Activated CD8-positive, alpha-beta T cell treated with anti-CD3 and anti-CD28 coated beads for 36 hours (primary cell): ENCODE measurements at regions not wholly inside any gene's neighbourhood (a gene's known extent, or its start where the extent isn't known, plus 50 kb on each side); places are given as distances from the start of the nearest gene placed in this dataset.

Experiments
- ATAC-seq: fragments of 200-7000 bp; cut with Tn5 transposase; one replicate; pipeline ENCODE4 v1.10.0; 2021; ENCODE audit warnings: mild to moderate bottlenecking, moderate library complexity
- CTCF ChIA-PET: fragments of 350-600 bp; sonication (Branson Sonifier 250); formaldehyde crosslinking; loops from one replicate; lab custom pipeline; 2021; ENCODE audit warnings: antibody characterized with exemption; lab: Charles Lee
- POLR2A ChIA-PET: fragments of 350-600 bp; sonication (Branson Sonifier 250); formaldehyde crosslinking; loops from one replicate; lab custom pipeline; 2021; ENCODE audit warnings: antibody characterized with exemption; lab: Charles Lee
- DNase-seq: peaks from one replicate; pipeline ENCODE4 v3.0.0-alpha.2; 2020
- H3K27ac Mint-ChIP-seq: one replicate; pipeline ENCODE4 v1.8.0; 2021; ENCODE audit warnings: mild to moderate bottlenecking, mixed read lengths
- H3K27me3 Mint-ChIP-seq: one replicate; pipeline ENCODE4 v1.8.0; 2021; ENCODE audit warnings: mixed read lengths
- H3K36me3 Mint-ChIP-seq: one replicate; pipeline ENCODE4 v1.8.0; 2021; ENCODE audit warnings: low read depth, mixed read lengths
- H3K4me1 Mint-ChIP-seq: one replicate; pipeline ENCODE4 v1.8.0; 2021; ENCODE audit warnings: low read depth, mixed read lengths
- H3K4me3 Mint-ChIP-seq: one replicate; pipeline ENCODE4 v1.8.0; 2021; ENCODE audit warnings: mild to moderate bottlenecking, moderate library complexity, mixed read lengths
- H3K9me3 Mint-ChIP-seq: one replicate; pipeline ENCODE4 v1.8.0; 2021; ENCODE audit warnings: mixed read lengths
- intact Hi-C: fragments of 100-400 bp; cut with micrococcal nuclease; formaldehyde crosslinking; loops from one replicate; pipeline ENCODE4 v1.10.0; 2022
- TF ChIP-seq, protein P1 (sequence below): fragments of 200-600 bp; IDR thresholded peaks from one replicate; pipeline ENCODE4 v1.8.0; 2022; ENCODE audit warnings: antibody characterized with exemption, mild to moderate bottlenecking

DNA sequence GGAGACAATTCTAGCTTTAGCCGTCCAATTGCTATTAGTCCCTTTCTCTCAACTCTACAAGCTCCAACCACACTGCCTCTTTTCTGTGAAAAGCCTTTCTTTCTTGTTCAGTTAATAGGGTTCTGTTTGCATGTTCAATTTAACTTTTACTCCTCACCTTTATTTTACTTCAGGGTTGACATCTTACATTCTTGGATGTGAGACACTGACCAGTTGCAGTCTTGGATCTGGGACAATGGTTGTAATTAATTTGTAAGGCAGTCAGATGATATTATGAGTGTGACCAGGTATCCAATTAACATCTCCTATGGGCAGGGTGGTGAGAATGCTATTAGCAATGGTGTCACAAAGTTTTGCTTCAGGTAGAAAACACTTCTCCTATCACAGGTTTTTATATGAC lies 774.5 kb downstream of the TLR4 start:
- intact Hi-C loops: no loop called here
- POLR2A ChIA-PET: no interaction called here

DNA sequence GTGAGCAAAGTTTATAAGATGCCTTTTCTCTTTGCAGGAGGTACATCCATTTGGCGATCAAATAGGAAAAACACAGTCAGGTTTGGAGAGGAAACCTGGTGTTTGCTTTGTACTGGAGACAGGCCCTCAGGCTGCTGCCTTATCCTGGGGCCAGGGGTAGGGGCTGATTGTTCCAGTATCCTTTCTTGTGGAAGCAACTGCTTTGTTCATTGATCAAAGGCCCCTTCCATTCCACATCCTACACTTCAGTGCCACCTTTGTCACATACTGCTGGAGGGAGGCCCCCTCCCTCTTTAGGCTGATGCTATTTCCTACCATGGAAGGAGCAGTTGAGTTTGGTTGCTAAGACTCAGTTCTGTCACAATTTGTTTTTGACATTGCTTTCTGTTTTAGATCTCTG lies 778.1 kb downstream of the TLR4 start:
- no peaks in the 10 kb centered on the region for H3K36me3 Mint-ChIP-seq
- TF ChIP-seq, protein P1, sequence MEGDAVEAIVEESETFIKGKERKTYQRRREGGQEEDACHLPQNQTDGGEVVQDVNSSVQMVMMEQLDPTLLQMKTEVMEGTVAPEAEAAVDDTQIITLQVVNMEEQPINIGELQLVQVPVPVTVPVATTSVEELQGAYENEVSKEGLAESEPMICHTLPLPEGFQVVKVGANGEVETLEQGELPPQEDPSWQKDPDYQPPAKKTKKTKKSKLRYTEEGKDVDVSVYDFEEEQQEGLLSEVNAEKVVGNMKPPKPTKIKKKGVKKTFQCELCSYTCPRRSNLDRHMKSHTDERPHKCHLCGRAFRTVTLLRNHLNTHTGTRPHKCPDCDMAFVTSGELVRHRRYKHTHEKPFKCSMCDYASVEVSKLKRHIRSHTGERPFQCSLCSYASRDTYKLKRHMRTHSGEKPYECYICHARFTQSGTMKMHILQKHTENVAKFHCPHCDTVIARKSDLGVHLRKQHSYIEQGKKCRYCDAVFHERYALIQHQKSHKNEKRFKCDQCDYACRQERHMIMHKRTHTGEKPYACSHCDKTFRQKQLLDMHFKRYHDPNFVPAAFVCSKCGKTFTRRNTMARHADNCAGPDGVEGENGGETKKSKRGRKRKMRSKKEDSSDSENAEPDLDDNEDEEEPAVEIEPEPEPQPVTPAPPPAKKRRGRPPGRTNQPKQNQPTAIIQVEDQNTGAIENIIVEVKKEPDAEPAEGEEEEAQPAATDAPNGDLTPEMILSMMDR: no peak
- CTCF ChIA-PET: no interaction called here
- no peak overlapping the region for H3K27ac Mint-ChIP-seq
- DNase-seq (no peak), ATAC-seq (no peak)
- POLR2A ChIA-PET: no interaction called here
- intact Hi-C loops: no loop called here
- no peaks in the 10 kb centered on the region for H3K27me3 Mint-ChIP-seq
- no peaks in the 10 kb centered on the region for H3K9me3 Mint-ChIP-seq
- no peaks in the 10 kb centered on the region for H3K4me1 Mint-ChIP-seq
- H3K4me3 Mint-ChIP-seq: no peak overlapping the region

More for the DNA sequence above, 774.5 kb downstream of the TLR4 start:
- CTCF ChIA-PET: no interaction called here
- Mint-ChIP-seq H3K9me3 (no peaks in the 10 kb centered on the region), H3K4me1 (no peaks in the 10 kb centered on the region), H3K4me3 (no peak overlapping the region), H3K27me3 (no peaks in the 10 kb centered on the region), H3K36me3 (no peaks in the 10 kb centered on the region), H3K27ac (no peak overlapping the region)
- TF ChIP-seq, protein P1: no peak
- no peak for DNase-seq
- ATAC-seq: no peak

DNA sequence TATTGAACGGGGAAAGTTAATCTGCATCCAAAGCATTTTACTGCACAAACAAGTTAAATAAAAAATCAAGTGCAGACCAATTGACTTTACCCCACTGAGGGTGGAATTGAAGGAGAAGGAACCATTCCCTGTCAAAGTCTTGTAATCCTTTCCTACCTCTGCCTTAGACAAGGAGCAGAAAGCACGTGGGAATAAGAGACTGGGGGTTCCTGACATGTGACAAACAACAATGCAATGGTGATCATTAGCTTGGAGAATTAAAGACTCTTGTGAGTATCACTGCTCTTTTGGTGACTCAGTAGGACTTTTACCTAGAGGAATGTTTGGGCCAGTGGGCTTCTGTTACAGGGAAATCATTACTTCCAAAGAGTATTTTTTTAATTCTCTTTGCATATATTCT lies 779.5 kb downstream of the TLR4 start:
- Mint-ChIP-seq H3K36me3 (no peaks in the 10 kb centered on the region), H3K27me3 (no peaks in the 10 kb centered on the region), H3K27ac (no peak overlapping the region), H3K4me3 (no peak overlapping the region), H3K9me3 (no peaks in the 10 kb centered on the region), H3K4me1 (no peaks in the 10 kb centered on the region)
- TF ChIP-seq, protein P1: no peak
- ChIA-PET POLR2A (no interaction called here), CTCF (no interaction called here)
- DNase-seq: no peak
- intact Hi-C loops: no loop called here
- no peak for ATAC-seq

DNA sequence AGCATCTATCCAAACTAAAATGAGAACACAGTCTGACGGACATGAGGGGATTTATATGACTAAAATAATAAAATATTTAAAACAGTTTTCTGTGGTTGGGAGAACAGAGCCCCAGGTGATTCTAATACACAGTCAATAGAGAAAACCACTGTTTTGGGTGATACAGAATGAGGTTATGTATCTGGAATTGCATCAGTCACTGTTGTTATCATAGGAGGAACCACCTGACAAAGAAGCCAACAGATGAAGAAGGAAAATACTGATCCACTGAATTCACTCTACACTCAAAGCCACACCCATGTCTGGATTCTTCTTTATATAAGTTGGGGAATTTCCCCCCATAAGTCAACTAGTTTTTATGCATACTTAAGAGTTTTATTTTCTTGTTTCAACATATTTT lies 799.0 kb downstream of the TLR4 start:
- peaks cover 11% of the 10 kb centered on the region for H3K9me3 Mint-ChIP-seq
- ChIA-PET POLR2A (no interaction called here), CTCF (no interaction called here)
- no peak for DNase-seq
- no peak for ATAC-seq
- no peak overlapping the region for H3K4me3 Mint-ChIP-seq
- intact Hi-C loops: no loop called here
- TF ChIP-seq, protein P1: no peak
- no peaks in the 10 kb centered on the region for H3K36me3 Mint-ChIP-seq
- no peak overlapping the region for H3K27ac Mint-ChIP-seq
- H3K27me3 Mint-ChIP-seq: no peaks in the 10 kb centered on the region
- no peaks in the 10 kb centered on the region for H3K4me1 Mint-ChIP-seq

DNA sequence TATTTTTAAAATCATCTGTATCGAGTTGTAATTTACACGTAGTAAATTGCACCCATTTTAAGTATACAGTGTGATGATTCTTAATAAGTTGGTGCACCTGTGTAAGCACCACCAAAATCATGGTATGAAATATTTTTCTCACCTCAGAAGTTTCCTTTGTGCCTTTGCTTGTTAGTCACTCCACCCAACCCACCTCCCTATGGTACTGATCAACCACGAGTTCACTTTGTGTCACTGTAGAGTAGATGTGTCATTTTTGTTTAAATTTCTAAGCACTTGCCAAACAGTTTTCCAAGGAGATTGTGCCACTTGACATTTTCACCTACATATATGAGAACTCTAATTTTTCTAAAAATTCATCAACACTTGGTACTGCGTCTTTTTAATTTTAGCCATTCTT lies 806.5 kb downstream of the TLR4 start:
- peaks cover 3% of the 10 kb centered on the region for H3K9me3 Mint-ChIP-seq
- no peak for DNase-seq
- intact Hi-C loops: no loop called here
- TF ChIP-seq, protein P1: no peak
- no peaks in the 10 kb centered on the region for H3K4me1 Mint-ChIP-seq
- no peak for ATAC-seq
- no peak overlapping the region for H3K4me3 Mint-ChIP-seq
- POLR2A ChIA-PET: no interaction called here
- H3K27me3 Mint-ChIP-seq: no peaks in the 10 kb centered on the region
- no peak overlapping the region for H3K27ac Mint-ChIP-seq
- H3K36me3 Mint-ChIP-seq: no peaks in the 10 kb centered on the region
- CTCF ChIA-PET: no interaction called here
